A673 (cell line): ENCODE measurements at regions not wholly inside any gene's neighbourhood (a gene's known extent, or its start where the extent isn't known, plus 50 kb on each side); places are given as distances from the start of the nearest gene placed in this dataset.

Source experiments
- BruUV-seq: library from RNA; stranded (reverse); fragments of 400-500 nt; replicated peaks from 2 replicates; lab custom pipeline; 2021; lab: Mats Ljungman, UMichigan
- CTCF ChIA-PET: fragments of 300-600 bp; sonication (Branson Sonifier 250); formaldehyde crosslinking; loops from one replicate; lab custom pipeline; 2022; ENCODE audit warnings: antibody characterized with exemption; lab: Charles Lee
- POLR2A ChIA-PET: fragments of 300-600 bp; sonication (Branson Sonifier 250); formaldehyde crosslinking; loops from one replicate; lab custom pipeline; 2022; ENCODE audit warnings: antibody characterized with exemption; ENCODE audit not compliant: low non-redundant PET; lab: Charles Lee
- DNase-seq: peaks from one replicate; pipeline ENCODE4 v3.0.0-alpha.2; 2015; ENCODE audit warnings: low spot score
- H3K27ac ChIP-seq: fragments of 200-600 bp; sonication (generic); 2 replicates; pipeline ENCODE4 v1.5.1; 2016; ENCODE audit warnings: mixed run types, low read depth, mild to moderate bottlenecking, mixed read lengths, antibody characterized with exemption, low read length; ENCODE audit not compliant: poor library complexity, severe bottlenecking
- H3K27me3 ChIP-seq: fragments of 200-600 bp; sonication (generic); replicated peaks from 2 replicates; pipeline ENCODE4 v1.6.1; 2017; ENCODE audit warnings: mixed run types, low read depth, mild to moderate bottlenecking, mixed read lengths, antibody characterized with exemption, low read length; ENCODE audit not compliant: insufficient read depth, poor library complexity
- H3K36me3 ChIP-seq: fragments of 200-600 bp; sonication (generic); 2 replicates; pipeline ENCODE4 v1.6.1; 2016; ENCODE audit warnings: mixed run types, mild to moderate bottlenecking, mixed read lengths, antibody characterized with exemption, low read length; ENCODE audit not compliant: insufficient read depth, poor library complexity, severe bottlenecking
- H3K4me1 ChIP-seq: fragments of 200-600 bp; sonication (generic); 2 replicates; pipeline ENCODE4 v1.6.1; 2017; ENCODE audit warnings: mixed run types, mild to moderate bottlenecking, mixed read lengths, antibody characterized with exemption, low read length; ENCODE audit not compliant: insufficient read depth, poor library complexity, severe bottlenecking
- H3K4me3 ChIP-seq: fragments of 200-600 bp; sonication (generic); 2 replicates; pipeline ENCODE4 v1.5.1; 2016; ENCODE audit warnings: low read depth, mixed run types, mild to moderate bottlenecking, mixed read lengths, low read length; ENCODE audit not compliant: poor library complexity, severe bottlenecking
- H3K9me3 ChIP-seq: fragments of 200-600 bp; sonication (generic); 2 replicates; pipeline ENCODE4 v1.6.1; 2016; ENCODE audit warnings: mixed run types, low read depth, mild to moderate bottlenecking, mixed read lengths, antibody characterized with exemption, low read length; ENCODE audit not compliant: poor library complexity, severe bottlenecking
- CTCF ChIP-seq: fragments of 300-800, 200-600 bp; sonication (generic); conservative IDR thresholded peaks from 2 replicates; pipeline ENCODE4 v1.5.1; 2017; ENCODE audit warnings: low read depth, mild to moderate bottlenecking, antibody characterized with exemption, low read length, moderate library complexity, mixed read lengths
- EZH2 ChIP-seq: fragments of 200-600 bp; sonication (generic); IDR thresholded peaks from 2 replicates; pipeline ENCODE4 v1.6.1; 2017; ENCODE audit warnings: borderline replicate concordance, low read depth, mild to moderate bottlenecking, mixed read lengths, antibody characterized with exemption, low read length; ENCODE audit not compliant: poor library complexity, severe bottlenecking
- intact Hi-C: fragments of 100-400 bp; cut with micrococcal nuclease; formaldehyde crosslinking; loops from one replicate; pipeline ENCODE4 v1.10.0; 2022; ENCODE audit not compliant: unreplicated experiment

GRCh38 chr5:91599863-91600262, 216.7 kb upstream of the ARRDC3 start:
- BruUV-seq = no TSS peak
- no peaks in the 10 kb centered on the region for H3K4me1 ChIP-seq
- no peak overlapping the region for H3K27ac ChIP-seq
- H3K9me3 ChIP-seq = no peaks in the 10 kb centered on the region
- H3K4me3 ChIP-seq = no peak overlapping the region
- no peak for TF ChIP-seq EZH2
- no peak for TF ChIP-seq CTCF
- DNase-seq = no peak
- intact Hi-C loops = no loop called here
- no peaks in the 10 kb centered on the region for H3K36me3 ChIP-seq
- H3K27me3 ChIP-seq = no peaks in the 10 kb centered on the region
- POLR2A ChIA-PET = no interaction called here
- CTCF ChIA-PET = no interaction called here

- H3K4me1 ChIP-seq = no peaks in the 10 kb centered on the region
- no TSS peak for BruUV-seq
- H3K27ac ChIP-seq = no peak overlapping the region
- no peaks in the 10 kb centered on the region for H3K27me3 ChIP-seq
- intact Hi-C loops = no loop called here
- DNase-seq = no peak
- no peak for TF ChIP-seq CTCF
- POLR2A ChIA-PET = no interaction called here
- no peak overlapping the region for H3K4me3 ChIP-seq
- no peaks in the 10 kb centered on the region for H3K36me3 ChIP-seq
- no peaks in the 10 kb centered on the region for H3K9me3 ChIP-seq
- CTCF ChIA-PET = no interaction called here
These were observed 215.1 kb upstream of the ARRDC3 start for GRCh38 chr5:91598216-91598615.

GRCh38 chr5:91595424-91595823, 212.3 kb upstream of the ARRDC3 start:
- Histone ChIP-seq H3K27ac (no peak overlapping the region), H3K27me3 (no peaks in the 10 kb centered on the region), H3K9me3 (peaks cover 12% of the 10 kb centered on the region), H3K4me1 (no peaks in the 10 kb centered on the region), H3K4me3 (no peak overlapping the region), H3K36me3 (no peaks in the 10 kb centered on the region)
- POLR2A ChIA-PET = no interaction called here
- intact Hi-C loops = no loop called here
- no peak for TF ChIP-seq EZH2
- no peak for TF ChIP-seq CTCF
- CTCF ChIA-PET = no interaction called here
- BruUV-seq = no TSS peak
- no peak for DNase-seq
